H1 (cell line): ENCODE measurements at regions not wholly inside any gene's neighbourhood (a gene's known extent, or its start where the extent isn't known, plus 50 kb on each side); places are given as distances from the start of the nearest gene placed in this dataset.

ENCODE experiments used
- SIRT6 ChIP-seq: IDR thresholded peaks from one replicate; pipeline ENCODE4 v1.7.1; 2012; ENCODE audit warnings: low read length, inconsistent platforms
- TF ChIP-seq, protein P1 (sequence below): IDR thresholded peaks from 2 replicates; pipeline ENCODE4 v1.6.1; 2011; ENCODE audit warnings: low read length, improper control_type of control experiment

GRCh38 chr2:128495996-128496547 lies 177.4 kb upstream of the HS6ST1 start (continued):
- TF ChIP-seq, protein P1, sequence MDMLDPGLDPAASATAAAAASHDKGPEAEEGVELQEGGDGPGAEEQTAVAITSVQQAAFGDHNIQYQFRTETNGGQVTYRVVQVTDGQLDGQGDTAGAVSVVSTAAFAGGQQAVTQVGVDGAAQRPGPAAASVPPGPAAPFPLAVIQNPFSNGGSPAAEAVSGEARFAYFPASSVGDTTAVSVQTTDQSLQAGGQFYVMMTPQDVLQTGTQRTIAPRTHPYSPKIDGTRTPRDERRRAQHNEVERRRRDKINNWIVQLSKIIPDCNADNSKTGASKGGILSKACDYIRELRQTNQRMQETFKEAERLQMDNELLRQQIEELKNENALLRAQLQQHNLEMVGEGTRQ: no peak
- TF ChIP-seq SIRT6: no peak
